Prostate gland (tissue), 2 donors: ENCODE measurements at regions not wholly inside any gene's neighbourhood (a gene's known extent, or its start where the extent isn't known, plus 50 kb on each side); places are given as distances from the start of the nearest gene placed in this dataset.

Experiments used
- CTCF ChIP-seq, 4 experiments: fragments of 200-600 bp in 2 of 4; fragments of 450-650 bp in 2 of 4; sonication (generic) in 2 of 4; IDR thresholded peaks; 1 replicate in 3 of 4; 2 replicates in 1 of 4; pipeline ENCODE4 v1.5.1; 2016 to 2019; ENCODE audit warnings: antibody characterized with exemption in 4 of 4, mild to moderate bottlenecking in 2 of 4, moderate library complexity in 2 of 4
- POLR2A ChIP-seq: fragments of 450-650 bp; IDR thresholded peaks from one replicate; pipeline ENCODE4 v1.6.1; 2016; ENCODE audit warnings: antibody characterized with exemption, mild to moderate bottlenecking
- POLR2AphosphoS5 ChIP-seq: sonication (generic); formaldehyde crosslinking; IDR thresholded peaks from one replicate; pipeline ENCODE4 v1.6.1; 2017; ENCODE audit warnings: antibody characterized with exemption

- TF ChIP-seq CTCF (IDR thresholded peaks at IDR 0.05), result no peak
- no peak for TF ChIP-seq POLR2AphosphoS5
- TF ChIP-seq POLR2A, result no peak
Observed at GRCh38 chr18:77557046-77557587, 307.5 kb downstream of the GALR1 start.
